ENCODE measurements at regions not wholly inside any gene's neighbourhood (a gene's known extent, or its start where the extent isn't known, plus 50 kb on each side); places are given as distances from the start of the nearest gene placed in this dataset.
"Not testable (repeated sequence)": the region's sequence is repeated elsewhere in the genome, so short reads cannot be mapped to it uniquely, and the experiment has no call there.

DNA sequence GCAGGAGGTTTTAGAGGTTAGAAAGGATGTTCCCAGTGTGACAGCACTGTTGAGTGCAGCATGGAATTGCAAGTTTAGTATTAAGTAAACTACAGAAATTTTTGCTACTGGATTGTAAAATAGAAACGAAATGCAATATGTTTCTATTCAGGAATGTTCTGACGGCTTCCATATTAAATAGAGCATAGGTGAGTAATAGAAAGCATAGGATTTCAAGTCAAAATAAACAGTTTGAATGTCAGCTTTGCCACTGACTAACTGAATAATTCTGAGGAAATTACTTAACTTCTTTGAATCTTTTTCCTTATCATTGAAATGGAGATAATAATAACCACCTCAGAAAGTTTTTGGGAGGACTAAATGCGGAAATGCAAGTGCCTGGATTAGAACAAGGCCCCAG, 331.9 kb upstream of the GK2 start:
- DNase-seq: no peak

DNA sequence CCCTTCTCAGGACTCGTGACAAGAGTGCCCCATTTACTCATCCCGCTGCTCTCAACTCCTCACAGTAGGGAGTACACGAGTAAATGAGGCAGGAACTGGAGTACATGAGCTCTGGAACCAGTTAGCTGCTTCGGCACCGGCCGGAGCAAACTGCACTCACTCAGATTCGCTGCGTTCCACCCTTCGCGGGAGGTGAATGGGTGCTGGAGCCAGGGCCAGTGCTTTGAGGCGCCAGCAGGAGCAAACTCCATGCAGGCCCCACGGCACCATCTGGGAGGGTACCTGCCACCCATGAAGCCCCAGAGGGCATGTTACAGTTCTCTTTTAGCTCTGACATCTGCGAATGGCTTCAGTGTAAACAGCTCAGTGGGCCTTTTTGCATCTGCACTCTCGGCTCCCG, 315.5 kb upstream of the GK2 start:
- DNase-seq: no peak

GRCh38 chr4:79700356-79700755, 292.3 kb upstream of the GK2 start:
- no peak for DNase-seq

GRCh38 chr4:79697444-79697843, 289.4 kb upstream of the GK2 start:
- no peak for DNase-seq

GRCh38 chr4:79696534-79696933, 288.5 kb upstream of the GK2 start:
- DNase-seq: not testable (repeated sequence)

GRCh38 chr4:79695848-79696247, 287.8 kb upstream of the GK2 start:
- DNase-seq: no peak

DNA sequence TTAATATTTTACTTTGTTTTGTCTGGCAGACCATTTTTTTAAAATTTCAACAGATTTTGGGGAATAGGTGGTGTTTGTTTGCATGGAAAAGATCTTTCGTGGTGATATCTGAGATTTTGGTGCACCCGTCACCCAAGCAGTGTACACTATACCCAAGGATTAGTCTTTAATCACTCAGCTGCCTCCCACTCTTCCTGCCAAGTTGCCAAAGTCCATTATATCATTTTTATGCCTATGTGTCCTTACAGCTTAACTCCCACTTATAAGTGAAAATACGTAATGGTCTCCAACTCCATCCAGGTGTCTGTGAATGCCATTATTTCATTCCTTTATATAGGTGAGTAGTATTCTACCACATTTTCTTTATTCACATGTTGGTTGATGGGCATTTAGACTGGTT, 281.7 kb upstream of the GK2 start:
- no peak for DNase-seq

DNA sequence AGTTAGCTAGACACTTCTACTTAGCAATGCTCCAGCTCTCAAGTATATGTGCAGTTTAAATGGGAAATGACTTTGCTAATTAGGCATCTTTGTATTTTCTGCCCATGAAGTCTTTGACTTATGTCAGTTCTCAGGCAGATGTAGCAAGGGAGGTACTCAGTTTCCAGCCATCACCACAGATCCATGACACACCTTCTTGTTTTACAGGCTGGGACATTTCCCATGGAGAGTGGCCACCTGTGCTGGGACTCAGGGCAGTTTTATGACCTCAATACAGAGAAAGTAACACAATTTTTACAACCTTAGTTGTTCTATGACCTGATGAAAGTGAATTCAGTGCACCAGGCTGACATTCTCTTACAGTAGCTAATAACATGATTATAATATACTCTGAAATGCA, 280.7 kb upstream of the GK2 start:
- DNase-seq: no peak

DNA sequence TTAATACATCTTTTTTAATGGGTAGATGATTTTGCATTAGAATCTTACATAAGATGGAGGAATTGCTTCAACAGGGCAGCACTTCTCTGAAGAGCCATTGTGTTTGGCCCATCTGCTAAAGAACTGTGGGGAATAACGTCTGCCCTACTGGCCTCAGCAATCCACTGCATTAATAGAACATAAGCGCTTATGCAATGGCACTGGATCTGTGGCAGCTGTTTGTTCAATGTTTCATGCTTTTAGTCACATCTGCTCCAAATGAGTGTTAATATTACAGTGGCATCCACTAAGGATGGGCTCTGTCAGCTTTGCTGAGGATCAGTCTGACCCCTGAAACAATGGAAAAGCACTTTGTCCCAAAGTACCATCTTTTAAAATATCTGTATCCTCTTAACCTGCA, 279.0 kb upstream of the GK2 start:
- DNase-seq: no peak

- no peak for DNase-seq
These were observed 277.5 kb upstream of the GK2 start for GRCh38 chr4:79685542-79685941.

- DNase-seq: no peak
These were observed 276.5 kb upstream of the GK2 start for GRCh38 chr4:79684516-79684915.

- DNase-seq: no peak
These were observed 274.9 kb upstream of the GK2 start for GRCh38 chr4:79682801-79683530.

DNA sequence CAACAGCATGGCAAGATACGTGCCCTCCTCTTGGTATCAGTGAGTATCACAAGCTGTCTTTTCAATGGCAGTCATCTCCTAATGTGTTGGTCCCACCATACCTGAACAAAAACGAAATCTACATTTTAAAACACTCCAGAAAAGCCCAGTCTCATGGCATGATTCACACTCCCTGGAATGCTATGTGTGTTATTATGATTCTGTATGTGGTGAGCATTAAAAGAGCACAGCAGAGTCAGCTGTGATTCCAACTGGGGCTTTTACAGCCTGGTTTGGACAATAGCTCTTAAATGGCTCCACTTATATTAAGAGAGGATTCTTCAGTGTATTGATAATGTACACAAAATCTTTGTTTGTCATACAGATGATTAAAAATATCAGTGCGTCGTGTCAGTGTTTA, 274.1 kb upstream of the GK2 start:
- no peak for DNase-seq

GRCh38 chr4:79679859-79680258, 271.8 kb upstream of the GK2 start:
- no peak for DNase-seq

DNA sequence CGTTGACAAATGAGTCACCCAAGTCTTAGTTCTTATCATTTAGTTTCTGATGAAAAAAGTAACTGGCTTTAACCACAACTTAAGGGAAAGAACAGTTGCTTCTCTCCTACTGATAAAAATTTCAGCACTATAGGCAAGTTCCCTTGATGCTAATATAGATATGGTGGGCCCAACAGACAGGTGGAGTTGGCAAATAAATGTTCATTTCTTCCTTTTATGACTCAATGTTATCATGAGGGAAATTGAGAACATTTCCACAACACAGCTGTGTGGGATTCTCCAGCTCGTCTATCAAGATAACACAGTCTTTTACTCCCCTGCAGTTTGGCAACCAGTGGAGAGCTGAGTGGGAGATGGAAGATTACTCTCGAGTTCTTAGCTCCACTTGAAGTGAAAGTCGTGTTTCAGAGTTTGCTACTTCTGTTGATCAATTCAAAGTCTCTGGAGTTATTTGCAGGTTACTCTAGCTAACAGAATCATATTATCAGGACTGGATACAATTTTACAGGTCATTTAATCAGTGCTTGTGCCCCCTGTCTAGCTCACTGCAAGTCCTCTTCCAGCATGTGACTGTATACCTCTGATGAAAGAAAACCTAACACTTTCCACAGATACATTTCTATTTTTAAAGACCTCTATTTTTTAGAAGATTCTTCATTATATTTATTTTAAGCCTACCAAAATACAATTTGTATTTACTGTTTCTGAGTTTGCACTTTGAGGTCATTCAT, 270.6 kb upstream of the GK2 start:
- no peak for DNase-seq

GRCh38 chr4:79676705-79677104, 268.7 kb upstream of the GK2 start:
- DNase-seq: no peak

- not testable (repeated sequence) for DNase-seq
These were observed 266.9 kb upstream of the GK2 start for GRCh38 chr4:79674906-79675305.

- no peak for DNase-seq
These were observed 265.9 kb upstream of the GK2 start for GRCh38 chr4:79673898-79674297.

DNA sequence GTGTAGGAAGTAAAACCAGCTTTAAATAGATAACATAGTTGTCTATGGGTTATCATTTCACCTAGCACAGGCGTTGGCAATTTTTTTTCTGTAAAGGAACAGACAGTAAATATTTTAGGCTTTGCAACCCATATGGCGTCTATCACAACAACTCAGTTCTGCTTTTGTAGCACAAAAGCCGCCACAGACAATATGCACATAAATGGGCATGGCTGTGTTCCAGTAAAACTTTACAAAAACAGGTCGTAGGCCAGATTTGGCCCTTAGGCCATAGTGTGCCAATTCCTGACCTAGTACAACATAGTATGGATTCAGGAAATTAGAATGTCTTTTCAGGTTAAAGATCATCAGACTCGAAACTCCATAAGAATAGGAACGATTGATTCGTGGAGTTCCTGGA, 265.3 kb upstream of the GK2 start:
- no peak for DNase-seq

GRCh38 chr4:79666875-79667274, 258.8 kb upstream of the GK2 start:
- DNase-seq: no peak

GRCh38 chr4:79666112-79666511, 258.1 kb upstream of the GK2 start:
- no peak for DNase-seq

GRCh38 chr4:79663865-79664264, 255.8 kb upstream of the GK2 start:
- DNase-seq: no peak

DNA sequence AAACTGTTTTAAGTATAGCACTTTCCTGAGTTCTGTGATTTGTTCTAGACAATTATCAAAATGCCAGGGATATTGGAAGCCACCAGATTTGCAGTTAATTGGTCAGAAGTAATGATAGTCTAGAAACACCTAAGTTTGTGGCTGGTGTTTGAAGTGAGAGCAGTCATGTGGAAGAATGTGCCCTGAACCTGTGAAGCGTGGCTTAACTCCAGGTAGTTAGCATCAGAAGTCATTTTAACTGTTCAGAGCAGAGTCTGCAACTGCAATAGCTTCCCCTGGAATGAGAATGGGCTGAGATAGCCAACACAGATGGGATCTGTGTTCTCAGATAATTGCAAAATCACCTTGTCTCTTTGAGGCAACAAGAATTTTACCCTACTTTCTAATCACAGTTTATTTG, 255.1 kb upstream of the GK2 start:
- DNase-seq: no peak

DNA sequence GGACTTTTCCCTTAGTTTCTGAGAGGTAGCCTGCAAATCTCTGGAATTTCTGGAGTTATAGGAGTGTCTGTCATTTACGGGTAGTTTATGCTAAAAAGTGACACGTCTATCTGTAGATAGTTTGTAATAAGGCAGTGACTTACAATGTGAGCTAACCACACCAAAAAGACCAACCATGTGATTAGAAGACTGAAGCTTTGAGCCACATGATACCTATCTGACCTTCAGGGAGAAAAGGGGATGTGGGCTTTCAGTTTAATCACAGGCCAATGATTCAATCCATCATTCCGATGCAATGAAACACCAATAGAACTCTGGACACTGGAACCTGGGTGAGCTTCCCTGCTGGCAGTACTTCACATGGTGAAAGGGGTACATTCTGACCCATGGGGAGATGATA, 254.6 kb upstream of the GK2 start:
- DNase-seq: no peak

- DNase-seq: no peak
These were observed 253.2 kb upstream of the GK2 start for GRCh38 chr4:79661196-79661595.

Measured in amniotic stem cell (primary cell).